A549 (cell line): ENCODE measurements at regions not wholly inside any gene's neighbourhood (a gene's known extent, or its start where the extent isn't known, plus 50 kb on each side); places are given as distances from the start of the nearest gene placed in this dataset.

Experiments
- CHD4 ChIP-seq: fragments of 200-600 bp; sonication (generic); IDR thresholded peaks from 2 replicates; pipeline ENCODE4 v1.6.1; 2016; ENCODE audit warnings: antibody characterized with exemption, mild to moderate bottlenecking, borderline replicate concordance
- EHMT2 ChIP-seq: fragments of 200-600 bp; sonication (generic); IDR thresholded peaks from 2 replicates; pipeline ENCODE4 v1.6.1; 2016; ENCODE audit warnings: antibody characterized with exemption, low read depth, mild to moderate bottlenecking, moderate library complexity
- POLR2A ChIP-seq: IDR thresholded peaks from 2 replicates; pipeline ENCODE4 v1.6.1; 2012; ENCODE audit warnings: mild to moderate bottlenecking, low read length
- POLR2AphosphoS2 ChIP-seq: conservative IDR thresholded peaks from 2 replicates; pipeline ENCODE4 v1.6.1; 2012; ENCODE audit warnings: low read length, improper control_type of control experiment, inconsistent platforms
- RAD21 ChIP-seq, 2 experiments: fragments of >200 bp in 1 of 2; sonication (Bioruptor Twin) in 1 of 2; formaldehyde crosslinking in 1 of 2; IDR thresholded peaks in 1 of 2; conservative IDR thresholded peaks in 1 of 2; 2 replicates in 1 of 2; 3 replicates in 1 of 2; pipeline ENCODE4 v1.6.1; 2012 to 2018; ENCODE audit warnings: inconsistent platforms in 1 of 2
- RCOR1 ChIP-seq: fragments of 150-350 bp; IDR thresholded peaks from 2 replicates; pipeline ENCODE4 v1.6.1; 2014; ENCODE audit warnings: antibody characterized with exemption, low read length, low read depth
- SREBF2 ChIP-seq: fragments of 450-650 bp; IDR thresholded peaks from 2 replicates; pipeline ENCODE4 v1.6.1; 2014; ENCODE audit warnings: mild to moderate bottlenecking, moderate library complexity
- ZFP36 ChIP-seq: fragments of 450-650 bp; IDR thresholded peaks from 2 replicates; pipeline ENCODE4 v1.6.1; 2014; ENCODE audit warnings: borderline replicate concordance; ENCODE audit not compliant: partially characterized antibody
- TF ChIP-seq, protein P1 (sequence below): fragments of >200 bp; sonication (Bioruptor Twin); formaldehyde crosslinking; IDR thresholded peaks from 3 replicates; pipeline ENCODE4 v1.5.1; 2016
- TF ChIP-seq, protein P2 (sequence below): fragments of >200 bp; sonication (Bioruptor Twin); formaldehyde crosslinking; IDR thresholded peaks from 3 replicates; pipeline ENCODE4 v1.6.1; 2016
- TF ChIP-seq, protein P3 (sequence below): fragments of 200-600 bp; sonication (generic); IDR thresholded peaks from 2 replicates; pipeline ENCODE4 v1.6.1; 2016; ENCODE audit warnings: antibody characterized with exemption, mild to moderate bottlenecking, moderate library complexity
- TF ChIP-seq, protein P4 (sequence below): IDR thresholded peaks from 2 replicates; pipeline ENCODE4 v1.6.1; 2012
- TF ChIP-seq, protein P5 (sequence below): fragments of 450-650 bp; IDR thresholded peaks from 2 replicates; pipeline ENCODE4 v1.6.1; 2014; ENCODE audit warnings: antibody characterized with exemption

DNA sequence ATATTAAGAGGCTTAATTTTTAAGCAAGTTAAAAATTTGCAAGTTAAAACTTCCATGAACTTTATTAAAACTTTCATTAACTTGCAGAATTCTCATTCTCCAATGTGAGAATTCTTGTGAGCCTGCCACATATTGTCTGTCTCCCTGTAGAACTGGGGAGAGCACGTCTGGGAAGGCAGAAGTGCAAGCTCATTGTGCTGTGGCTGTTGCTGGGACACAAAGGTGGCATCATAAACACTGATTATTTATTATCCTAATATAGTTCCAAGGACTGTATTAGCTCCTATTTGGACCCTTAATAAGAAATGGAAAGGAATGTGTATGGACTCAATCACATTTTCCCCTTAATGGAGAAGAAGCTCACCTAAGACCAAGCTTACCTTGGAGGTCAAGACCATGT lies 68.7 kb upstream of the MROH9 start:
- no peak for TF ChIP-seq EHMT2
- TF ChIP-seq, protein P1, sequence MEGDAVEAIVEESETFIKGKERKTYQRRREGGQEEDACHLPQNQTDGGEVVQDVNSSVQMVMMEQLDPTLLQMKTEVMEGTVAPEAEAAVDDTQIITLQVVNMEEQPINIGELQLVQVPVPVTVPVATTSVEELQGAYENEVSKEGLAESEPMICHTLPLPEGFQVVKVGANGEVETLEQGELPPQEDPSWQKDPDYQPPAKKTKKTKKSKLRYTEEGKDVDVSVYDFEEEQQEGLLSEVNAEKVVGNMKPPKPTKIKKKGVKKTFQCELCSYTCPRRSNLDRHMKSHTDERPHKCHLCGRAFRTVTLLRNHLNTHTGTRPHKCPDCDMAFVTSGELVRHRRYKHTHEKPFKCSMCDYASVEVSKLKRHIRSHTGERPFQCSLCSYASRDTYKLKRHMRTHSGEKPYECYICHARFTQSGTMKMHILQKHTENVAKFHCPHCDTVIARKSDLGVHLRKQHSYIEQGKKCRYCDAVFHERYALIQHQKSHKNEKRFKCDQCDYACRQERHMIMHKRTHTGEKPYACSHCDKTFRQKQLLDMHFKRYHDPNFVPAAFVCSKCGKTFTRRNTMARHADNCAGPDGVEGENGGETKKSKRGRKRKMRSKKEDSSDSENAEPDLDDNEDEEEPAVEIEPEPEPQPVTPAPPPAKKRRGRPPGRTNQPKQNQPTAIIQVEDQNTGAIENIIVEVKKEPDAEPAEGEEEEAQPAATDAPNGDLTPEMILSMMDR = no peak
- TF ChIP-seq POLR2A = no peak
- TF ChIP-seq, protein P2, sequence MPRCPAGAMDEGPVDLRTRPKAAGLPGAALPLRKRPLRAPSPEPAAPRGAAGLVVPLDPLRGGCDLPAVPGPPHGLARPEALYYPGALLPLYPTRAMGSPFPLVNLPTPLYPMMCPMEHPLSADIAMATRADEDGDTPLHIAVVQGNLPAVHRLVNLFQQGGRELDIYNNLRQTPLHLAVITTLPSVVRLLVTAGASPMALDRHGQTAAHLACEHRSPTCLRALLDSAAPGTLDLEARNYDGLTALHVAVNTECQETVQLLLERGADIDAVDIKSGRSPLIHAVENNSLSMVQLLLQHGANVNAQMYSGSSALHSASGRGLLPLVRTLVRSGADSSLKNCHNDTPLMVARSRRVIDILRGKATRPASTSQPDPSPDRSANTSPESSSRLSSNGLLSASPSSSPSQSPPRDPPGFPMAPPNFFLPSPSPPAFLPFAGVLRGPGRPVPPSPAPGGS = no peak
- TF ChIP-seq, protein P3, sequence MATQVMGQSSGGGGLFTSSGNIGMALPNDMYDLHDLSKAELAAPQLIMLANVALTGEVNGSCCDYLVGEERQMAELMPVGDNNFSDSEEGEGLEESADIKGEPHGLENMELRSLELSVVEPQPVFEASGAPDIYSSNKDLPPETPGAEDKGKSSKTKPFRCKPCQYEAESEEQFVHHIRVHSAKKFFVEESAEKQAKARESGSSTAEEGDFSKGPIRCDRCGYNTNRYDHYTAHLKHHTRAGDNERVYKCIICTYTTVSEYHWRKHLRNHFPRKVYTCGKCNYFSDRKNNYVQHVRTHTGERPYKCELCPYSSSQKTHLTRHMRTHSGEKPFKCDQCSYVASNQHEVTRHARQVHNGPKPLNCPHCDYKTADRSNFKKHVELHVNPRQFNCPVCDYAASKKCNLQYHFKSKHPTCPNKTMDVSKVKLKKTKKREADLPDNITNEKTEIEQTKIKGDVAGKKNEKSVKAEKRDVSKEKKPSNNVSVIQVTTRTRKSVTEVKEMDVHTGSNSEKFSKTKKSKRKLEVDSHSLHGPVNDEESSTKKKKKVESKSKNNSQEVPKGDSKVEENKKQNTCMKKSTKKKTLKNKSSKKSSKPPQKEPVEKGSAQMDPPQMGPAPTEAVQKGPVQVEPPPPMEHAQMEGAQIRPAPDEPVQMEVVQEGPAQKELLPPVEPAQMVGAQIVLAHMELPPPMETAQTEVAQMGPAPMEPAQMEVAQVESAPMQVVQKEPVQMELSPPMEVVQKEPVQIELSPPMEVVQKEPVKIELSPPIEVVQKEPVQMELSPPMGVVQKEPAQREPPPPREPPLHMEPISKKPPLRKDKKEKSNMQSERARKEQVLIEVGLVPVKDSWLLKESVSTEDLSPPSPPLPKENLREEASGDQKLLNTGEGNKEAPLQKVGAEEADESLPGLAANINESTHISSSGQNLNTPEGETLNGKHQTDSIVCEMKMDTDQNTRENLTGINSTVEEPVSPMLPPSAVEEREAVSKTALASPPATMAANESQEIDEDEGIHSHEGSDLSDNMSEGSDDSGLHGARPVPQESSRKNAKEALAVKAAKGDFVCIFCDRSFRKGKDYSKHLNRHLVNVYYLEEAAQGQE = no peak
- no peak for TF ChIP-seq CHD4
- TF ChIP-seq RCOR1 = no peak
- no peak for TF ChIP-seq RAD21 (conservative IDR thresholded peaks at IDR 0.05 in 1 of 2, IDR thresholded peaks at IDR 0.05 in 1 of 2)
- no peak for TF ChIP-seq SREBF2
- TF ChIP-seq, protein P4, sequence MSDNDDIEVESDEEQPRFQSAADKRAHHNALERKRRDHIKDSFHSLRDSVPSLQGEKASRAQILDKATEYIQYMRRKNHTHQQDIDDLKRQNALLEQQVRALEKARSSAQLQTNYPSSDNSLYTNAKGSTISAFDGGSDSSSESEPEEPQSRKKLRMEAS = no peak
- no peak for TF ChIP-seq ZFP36
- no peak for TF ChIP-seq POLR2AphosphoS2
- TF ChIP-seq, protein P5, sequence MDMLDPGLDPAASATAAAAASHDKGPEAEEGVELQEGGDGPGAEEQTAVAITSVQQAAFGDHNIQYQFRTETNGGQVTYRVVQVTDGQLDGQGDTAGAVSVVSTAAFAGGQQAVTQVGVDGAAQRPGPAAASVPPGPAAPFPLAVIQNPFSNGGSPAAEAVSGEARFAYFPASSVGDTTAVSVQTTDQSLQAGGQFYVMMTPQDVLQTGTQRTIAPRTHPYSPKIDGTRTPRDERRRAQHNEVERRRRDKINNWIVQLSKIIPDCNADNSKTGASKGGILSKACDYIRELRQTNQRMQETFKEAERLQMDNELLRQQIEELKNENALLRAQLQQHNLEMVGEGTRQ = no peak
